ENCODE measurements at regions not wholly inside any gene's neighbourhood (a gene's known extent, or its start where the extent isn't known, plus 50 kb on each side); places are given as distances from the start of the nearest gene placed in this dataset.
"Not testable (repeated sequence)": the region's sequence is repeated elsewhere in the genome, so short reads cannot be mapped to it uniquely, and the experiment has no call there.

- Histone ChIP-seq H3K36me3 (no peaks in the 10 kb centered on the region), H3K4me1 (peaks cover 0 to 19% (median 6%) of the 10 kb centered on the region in 10 experiments; a peak in 11 of 20 replicates), H3K9me3 (replicated peaks in 1 of 11) (no peaks in the 10 kb centered on the region), H3K4me2 (no peak overlapping the region), H3K9ac (no peak overlapping the region), H3K27ac (no peak overlapping the region), H3K4me3 (no peak overlapping the region), H3K27me3 (no peaks in the 10 kb centered on the region), H4K20me1 (no peaks in the 10 kb centered on the region)
- no peak for TF ChIP-seq Cebpa-rat (IDR thresholded peaks at IDR 0.05)
Measured at GRCh38 chr11:89625171-89625570, 84.9 kb upstream of the TRIM77 start.

GRCh38 chr11:89626366-89626765 lies 83.7 kb upstream of the TRIM77 start:
- H3K27ac ChIP-seq: peak overlapping the region in 3 of 11 experiments; percentile 15 to 49 (median 46); a peak in 5 of 22 replicates
- H3K9ac ChIP-seq: no peak overlapping the region
- H3K4me3 ChIP-seq: no peak overlapping the region
- H3K36me3 ChIP-seq: no peaks in the 10 kb centered on the region
- TF ChIP-seq Cebpa-rat (IDR thresholded peaks at IDR 0.05): no peak
- no peaks in the 10 kb centered on the region for H4K20me1 ChIP-seq
- peaks cover 0 to 19% (median 6%) of the 10 kb centered on the region in 10 experiments; a peak in 11 of 20 replicates for H3K4me1 ChIP-seq
- no peaks in the 10 kb centered on the region for H3K27me3 ChIP-seq
- H3K4me2 ChIP-seq: peak overlapping the region in 4 of 11 experiments; percentile 45 to 59 (median 53); a peak in 6 of 22 replicates
- H3K9me3 ChIP-seq (replicated peaks in 1 of 11): no peaks in the 10 kb centered on the region

- H3K4me2 ChIP-seq: peak overlapping the region in 7 of 11 experiments; percentile 36 to 59 (median 45); a peak in 12 of 22 replicates
- H3K36me3 ChIP-seq; H3K9me3 ChIP-seq (replicated peaks in 1 of 11); H3K4me3 ChIP-seq; H3K27me3 ChIP-seq; H3K9ac ChIP-seq; H4K20me1 ChIP-seq: not testable (repeated sequence)
- peak overlapping the region in 3 of 11 experiments; percentile 15 to 49 (median 46); a peak in 5 of 22 replicates for H3K27ac ChIP-seq
- H3K4me1 ChIP-seq: peaks cover 0 to 19% (median 6%) of the 10 kb centered on the region in 10 experiments; a peak in 11 of 20 replicates
Measured at GRCh38 chr11:89626881-89627280, 83.2 kb upstream of the TRIM77 start.

GRCh38 chr11:89633135-89633705 lies 76.9 kb upstream of the TRIM77 start:
- Histone ChIP-seq H3K4me2 (no peak overlapping the region), H3K9me3 (replicated peaks in 1 of 11) (no peaks in the 10 kb centered on the region), H3K4me1 (no peaks in the 10 kb centered on the region), H3K9ac (no peak overlapping the region), H3K4me3 (no peak overlapping the region), H3K36me3 (no peaks in the 10 kb centered on the region), H4K20me1 (no peaks in the 10 kb centered on the region), H3K27ac (no peak overlapping the region), H3K27me3 (no peaks in the 10 kb centered on the region)
- no peak for TF ChIP-seq Cebpa-rat (IDR thresholded peaks at IDR 0.05)

GRCh38 chr11:89640777-89641176 lies 69.3 kb upstream of the TRIM77 start:
- H4K20me1 ChIP-seq; H3K27ac ChIP-seq; H3K4me2 ChIP-seq; H3K4me1 ChIP-seq; H3K9me3 ChIP-seq (replicated peaks in 1 of 11); H3K9ac ChIP-seq; H3K27me3 ChIP-seq; H3K36me3 ChIP-seq; H3K4me3 ChIP-seq: not testable (repeated sequence)

GRCh38 chr11:89648232-89648631 lies 61.9 kb upstream of the TRIM77 start:
- not testable (repeated sequence) for H3K36me3 ChIP-seq; H3K9me3 ChIP-seq (replicated peaks in 1 of 11); H3K4me1 ChIP-seq; H3K4me3 ChIP-seq; H3K9ac ChIP-seq; H3K27me3 ChIP-seq; H3K27ac ChIP-seq; H3K4me2 ChIP-seq; H4K20me1 ChIP-seq

GRCh38 chr11:89648996-89649395 lies 61.1 kb upstream of the TRIM77 start:
- not testable (repeated sequence) for H3K36me3 ChIP-seq; H3K9ac ChIP-seq; H3K9me3 ChIP-seq (replicated peaks in 1 of 11); H3K4me2 ChIP-seq; H3K4me1 ChIP-seq; H4K20me1 ChIP-seq; H3K27me3 ChIP-seq; H3K4me3 ChIP-seq; H3K27ac ChIP-seq

- not testable (repeated sequence) for H3K4me2 ChIP-seq; H3K27me3 ChIP-seq; H3K4me3 ChIP-seq; H3K27ac ChIP-seq; H3K4me1 ChIP-seq; H3K36me3 ChIP-seq; H4K20me1 ChIP-seq; H3K9me3 ChIP-seq (replicated peaks in 1 of 11); H3K9ac ChIP-seq
Measured at GRCh38 chr11:89654669-89655068, 55.4 kb upstream of the TRIM77 start.

GRCh38 chr11:89658767-89659166 lies 51.3 kb upstream of the TRIM77 start:
- not testable (repeated sequence) for H3K9me3 ChIP-seq (replicated peaks in 1 of 11); H3K4me1 ChIP-seq; H3K4me2 ChIP-seq; H3K4me3 ChIP-seq; H3K27me3 ChIP-seq; H4K20me1 ChIP-seq; H3K36me3 ChIP-seq; H3K27ac ChIP-seq; H3K9ac ChIP-seq

- not testable (repeated sequence) for H3K4me3 ChIP-seq; H3K36me3 ChIP-seq; H3K4me1 ChIP-seq; H3K9ac ChIP-seq; H3K27me3 ChIP-seq; H3K4me2 ChIP-seq; H4K20me1 ChIP-seq; H3K9me3 ChIP-seq (replicated peaks in 1 of 11); H3K27ac ChIP-seq
Measured at GRCh38 chr11:89659414-89659813, 50.7 kb upstream of the TRIM77 start.

- no peaks in the 10 kb centered on the region for H4K20me1 ChIP-seq
- no peaks in the 10 kb centered on the region for H3K27me3 ChIP-seq
- no peak overlapping the region for H3K4me2 ChIP-seq
- H3K4me1 ChIP-seq: no peaks in the 10 kb centered on the region
- no peak overlapping the region for H3K4me3 ChIP-seq
- H3K9ac ChIP-seq: no peak overlapping the region
- no peak for TF ChIP-seq Cebpa-rat (IDR thresholded peaks at IDR 0.05)
- no peaks in the 10 kb centered on the region for H3K36me3 ChIP-seq
- H3K9me3 ChIP-seq (replicated peaks in 1 of 11): no peaks in the 10 kb centered on the region
- no peak overlapping the region for H3K27ac ChIP-seq
Measured at GRCh38 chr11:89660234-89660633, 49.9 kb upstream of the TRIM77 start.

Measured in BLaER1 treated with 17β-estradiol and CSF1 and Interleukin-3, amounts not matched to agents 10 nM and 100 nM (cell line).